GM23338 (cell line): ENCODE measurements at regions not wholly inside any gene's neighbourhood (a gene's known extent, or its start where the extent isn't known, plus 50 kb on each side); places are given as distances from the start of the nearest gene placed in this dataset.

ENCODE experiments used
- CTCF ChIP-seq, 2 experiments: fragments of 200-600 bp in 1 of 2; sonication (generic) in 1 of 2; conservative IDR thresholded peaks; 2 replicates each; pipeline versions ENCODE4 v1.5.1 to v1.6.1; 2016 to 2017; ENCODE audit warnings: antibody characterized with exemption in 2 of 2, low read depth in 2 of 2, mild to moderate bottlenecking in 2 of 2, moderate library complexity in 1 of 2
- EZH2 ChIP-seq: fragments of 200-600 bp; sonication (generic); IDR thresholded peaks from one replicate; pipeline ENCODE4 v1.8.0; 2017; ENCODE audit warnings: antibody characterized with exemption, mild to moderate bottlenecking, low read depth; ENCODE audit not compliant: unreplicated experiment
- ZNF331 ChIP-seq: fragments of 250-450 bp; sonication (Bioruptor Pico); IDR thresholded peaks from 2 replicates; pipeline ENCODE4 v1.5.0; 2020; ENCODE audit warnings: low read depth, mild to moderate bottlenecking, moderate library complexity

- TF ChIP-seq CTCF (conservative IDR thresholded peaks at IDR 0.05; ENCODE audit: low read depth in 2 of 2) (no peak), ZNF331 (CRISPR knock-in tag) (no peak), EZH2 (no peak)
Observed at GRCh38 chr4:56218230-56218895, 168.9 kb downstream of the AASDH start.
